NCI-H1436 (cell line): ENCODE measurements at regions not wholly inside any gene's neighbourhood (a gene's known extent, or its start where the extent isn't known, plus 50 kb on each side); places are given as distances from the start of the nearest gene placed in this dataset.

Experiments used
- DNase-seq: peaks from one replicate; lab custom pipeline; 2025; lab: John Stamatoyannopoulos, UW

GRCh38 chr2:71864085-71864484, 283.6 kb downstream of the CYP26B1 start:
- DNase-seq: no peak

- DNase-seq: no peak
Observed at GRCh38 chr2:71863396-71863795, 284.3 kb downstream of the CYP26B1 start.

- no peak for DNase-seq
Observed at GRCh38 chr2:71862921-71863320, 284.7 kb downstream of the CYP26B1 start.

GRCh38 chr2:71861186-71862160, 286.2 kb downstream of the CYP26B1 start:
- no peak for DNase-seq

- no peak for DNase-seq
Observed at GRCh38 chr2:71860381-71860926, 287.2 kb downstream of the CYP26B1 start.

GRCh38 chr2:71859211-71859847, 288.3 kb downstream of the CYP26B1 start:
- no peak for DNase-seq

- DNase-seq: no peak
Observed at GRCh38 chr2:71858071-71858470, 289.6 kb downstream of the CYP26B1 start.

GRCh38 chr2:71857636-71858035, 290.0 kb downstream of the CYP26B1 start:
- DNase-seq: no peak

GRCh38 chr2:71856773-71857525, 290.7 kb downstream of the CYP26B1 start:
- no peak for DNase-seq

GRCh38 chr2:71853858-71854257, 293.8 kb downstream of the CYP26B1 start:
- DNase-seq: no peak

- DNase-seq: no peak
Observed at GRCh38 chr2:71852141-71852711, 295.4 kb downstream of the CYP26B1 start.

GRCh38 chr2:71851094-71851750, 296.4 kb downstream of the CYP26B1 start:
- DNase-seq: no peak

GRCh38 chr2:71850306-71850801, 297.3 kb downstream of the CYP26B1 start:
- DNase-seq: no peak

- DNase-seq: no peak
Observed at GRCh38 chr2:71849607-71850305, 297.9 kb downstream of the CYP26B1 start.

GRCh38 chr2:71849111-71849510, 298.6 kb downstream of the CYP26B1 start:
- no peak for DNase-seq

GRCh38 chr2:71846669-71847291, 300.9 kb downstream of the CYP26B1 start:
- no peak for DNase-seq

- DNase-seq: no peak
Observed at GRCh38 chr2:71846072-71846471, 301.6 kb downstream of the CYP26B1 start.

GRCh38 chr2:71844967-71845366, 302.7 kb downstream of the CYP26B1 start:
- DNase-seq: no peak

- no peak for DNase-seq
Observed at GRCh38 chr2:71843391-71843850, 304.2 kb downstream of the CYP26B1 start.

- no peak for DNase-seq
Observed at GRCh38 chr2:71842744-71843143, 304.9 kb downstream of the CYP26B1 start.
